Endothelial cell of hepatic sinusoid (primary cell): ENCODE measurements at regions not wholly inside any gene's neighbourhood (a gene's known extent, or its start where the extent isn't known, plus 50 kb on each side); places are given as distances from the start of the nearest gene placed in this dataset.
"Not testable (repeated sequence)": the region's sequence is repeated elsewhere in the genome, so short reads cannot be mapped to it uniquely, and the experiment has no call there.

Source experiments
- in situ Hi-C: cut with HindIII; loops from 2 replicates; pipeline ENCODE4 v1.10.0; 2017; ENCODE audit warnings: low sequenced_read_pairs

DNA sequence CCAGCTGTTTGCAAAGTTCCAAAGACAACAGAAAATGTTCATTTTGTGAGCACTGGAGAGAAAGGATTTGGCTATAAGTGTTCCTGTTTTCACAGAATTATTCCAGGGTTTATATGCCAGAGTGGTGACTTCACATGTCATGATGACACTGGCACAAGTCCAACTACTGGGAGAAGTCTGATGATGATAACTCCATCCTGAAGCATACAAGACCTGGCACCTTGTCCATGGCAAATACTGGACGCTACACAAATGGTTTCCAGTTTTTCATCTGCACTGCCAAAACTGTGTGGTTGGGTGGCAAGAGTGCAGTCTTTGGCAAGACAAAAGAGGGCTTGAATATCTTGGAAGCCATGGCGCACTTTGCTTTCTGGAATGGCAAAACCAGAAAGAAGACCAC is 385.0 kb downstream of the CDH11 start:
- in situ Hi-C loops: no loop called here

DNA sequence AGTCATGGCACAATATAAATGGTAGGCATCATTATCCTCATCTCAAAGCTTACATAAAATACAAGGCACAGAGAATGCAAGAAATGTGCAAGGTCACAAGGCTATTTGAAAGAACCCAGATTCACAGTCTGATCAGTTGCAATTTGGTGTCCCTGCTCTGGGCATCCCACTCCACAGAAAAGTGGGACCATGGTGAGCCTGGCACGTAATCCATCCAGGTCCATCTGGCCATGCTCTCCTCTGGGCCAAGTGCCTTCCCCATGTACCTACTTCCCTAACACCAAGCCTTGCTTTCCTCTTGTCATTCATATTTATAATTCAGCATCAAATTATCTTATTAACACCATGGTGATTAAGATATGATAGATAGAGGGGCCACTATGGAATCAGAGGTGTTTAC is 390.0 kb downstream of the CDH11 start:
- in situ Hi-C loops: no loop called here

DNA sequence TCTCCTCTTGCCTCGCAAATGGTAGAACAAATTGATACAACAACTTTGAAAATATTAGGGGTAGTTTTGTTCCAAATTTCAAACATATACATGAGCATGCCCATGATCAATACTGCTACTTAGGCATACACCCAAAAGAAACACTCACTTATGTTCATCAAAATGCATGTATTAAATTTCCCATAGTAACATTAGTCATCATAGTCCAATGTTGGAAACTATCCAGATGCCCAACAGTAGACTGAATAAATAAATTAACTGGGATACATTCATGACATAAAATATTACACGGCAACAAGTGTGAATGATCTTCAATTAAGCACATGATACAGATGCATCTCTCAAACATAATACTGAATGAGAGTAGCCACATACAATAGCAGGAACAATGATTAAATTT is 391.6 kb downstream of the CDH11 start:
- in situ Hi-C loops: no loop called here

DNA sequence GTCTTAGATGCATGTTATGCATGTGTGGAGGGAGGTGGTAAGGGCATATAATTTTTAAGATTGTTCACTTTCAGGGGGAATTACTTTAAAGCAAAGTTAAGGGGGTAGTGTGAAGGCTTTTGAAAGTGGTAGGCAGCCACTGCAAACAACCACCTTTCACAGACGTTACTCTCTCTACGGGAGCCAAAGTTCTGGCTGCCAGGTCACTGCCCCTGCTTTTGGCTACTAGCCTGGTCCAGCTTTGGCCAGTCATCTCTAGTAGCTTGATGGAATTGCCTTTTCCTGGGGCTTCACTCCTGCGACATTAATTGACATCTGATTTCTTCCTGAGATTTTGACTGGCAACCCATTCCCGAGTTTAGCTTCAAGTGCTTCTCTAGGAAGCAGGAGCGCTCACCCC is 397.5 kb downstream of the CDH11 start:
- in situ Hi-C loops: no loop called here

DNA sequence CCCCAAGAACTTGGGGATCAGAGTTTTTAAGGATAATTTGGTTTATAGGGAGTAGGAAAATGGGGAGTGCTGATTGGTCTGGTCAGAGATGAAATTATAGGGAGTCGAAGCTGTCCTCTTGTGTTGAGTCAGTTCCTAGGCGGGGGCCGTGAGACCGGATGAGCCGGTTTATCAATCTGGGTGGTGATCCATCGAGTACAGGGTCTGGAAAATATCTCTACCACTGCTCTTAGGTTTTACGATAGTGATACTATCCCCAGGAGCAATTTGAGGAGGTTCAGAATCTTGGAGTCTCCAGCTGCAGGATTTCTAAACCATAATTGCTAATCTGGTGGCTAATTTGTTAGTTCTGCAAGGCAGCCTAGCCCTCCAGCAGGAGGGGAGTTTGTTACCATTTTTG is 403.4 kb downstream of the CDH11 start:
- in situ Hi-C loops: no loop called here

DNA sequence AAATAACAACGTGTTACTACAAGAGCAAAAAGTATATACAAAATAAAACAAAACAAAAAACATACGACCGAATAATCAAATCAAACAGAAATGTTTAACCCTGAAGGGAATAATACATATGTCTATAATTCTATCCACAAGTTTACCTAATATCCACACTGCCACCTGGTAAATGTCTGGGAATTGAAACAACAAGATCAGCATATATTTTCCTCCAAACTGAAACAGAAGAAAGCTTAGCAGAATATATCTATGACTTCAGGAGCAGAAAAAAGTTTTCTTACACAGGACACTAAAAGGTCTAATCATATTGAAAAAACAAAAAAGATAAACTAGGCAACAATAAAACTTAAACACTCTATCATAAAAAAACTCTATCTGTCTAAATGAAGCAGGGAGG is 404.0 kb downstream of the CDH11 start:
- in situ Hi-C loops: no loop called here

DNA sequence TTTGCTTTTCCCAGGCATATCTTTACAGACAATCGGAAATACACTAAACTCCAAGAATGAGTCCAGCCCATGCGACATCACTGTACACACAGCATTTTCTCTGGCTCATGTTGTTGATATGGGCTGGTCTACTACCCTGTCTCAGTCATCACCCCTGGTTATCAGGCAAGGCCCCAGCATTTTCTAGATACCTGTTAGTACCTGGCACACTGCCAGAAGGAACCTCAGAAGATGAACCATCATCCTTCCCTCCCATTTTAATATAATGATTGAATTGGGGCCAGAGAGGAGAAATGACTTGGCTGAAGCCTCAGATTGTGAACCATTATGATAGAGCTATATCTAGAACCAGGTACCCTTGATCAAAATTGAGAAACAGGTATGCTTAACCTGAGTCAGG is 406.2 kb downstream of the CDH11 start:
- in situ Hi-C loops: no loop called here

DNA sequence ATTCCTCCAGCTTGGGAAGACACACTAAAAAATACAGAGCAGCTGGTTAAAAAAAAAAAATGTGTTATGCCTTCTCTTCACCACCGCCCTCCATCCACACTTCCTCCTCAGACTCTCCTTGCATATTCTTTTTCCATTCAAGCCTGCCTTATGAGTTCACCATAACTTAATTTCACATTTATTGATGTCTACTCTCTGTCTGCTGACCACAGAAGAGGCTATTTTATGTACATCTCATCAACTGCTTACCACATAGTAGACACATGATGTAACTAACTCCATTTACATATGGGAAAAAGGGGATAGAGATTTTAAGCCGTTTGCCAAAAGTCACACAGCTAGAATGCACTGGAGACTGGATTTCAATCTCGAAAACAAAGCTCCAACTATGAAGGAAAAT is 409.8 kb downstream of the CDH11 start:
- in situ Hi-C loops: no loop called here

DNA sequence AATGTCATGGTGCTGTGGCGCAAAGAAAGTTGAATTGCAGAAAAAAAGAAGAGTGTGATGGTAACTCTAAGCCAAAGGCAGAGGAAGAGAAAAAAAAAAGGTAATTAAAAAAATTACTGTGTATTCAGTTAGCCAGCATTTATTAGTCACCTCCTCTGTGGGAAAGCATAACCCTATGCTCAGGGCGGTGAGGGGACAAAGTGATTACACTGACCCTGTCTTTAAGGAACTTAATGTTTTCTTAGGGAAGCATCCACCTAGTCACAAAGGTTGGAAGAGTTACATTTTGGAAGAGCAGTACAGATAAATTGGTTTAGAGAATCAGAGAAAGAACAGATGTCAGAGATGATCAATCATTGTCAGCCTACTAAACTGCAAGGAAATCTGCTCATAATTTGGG is 410.3 kb downstream of the CDH11 start:
- in situ Hi-C loops: no loop called here

DNA sequence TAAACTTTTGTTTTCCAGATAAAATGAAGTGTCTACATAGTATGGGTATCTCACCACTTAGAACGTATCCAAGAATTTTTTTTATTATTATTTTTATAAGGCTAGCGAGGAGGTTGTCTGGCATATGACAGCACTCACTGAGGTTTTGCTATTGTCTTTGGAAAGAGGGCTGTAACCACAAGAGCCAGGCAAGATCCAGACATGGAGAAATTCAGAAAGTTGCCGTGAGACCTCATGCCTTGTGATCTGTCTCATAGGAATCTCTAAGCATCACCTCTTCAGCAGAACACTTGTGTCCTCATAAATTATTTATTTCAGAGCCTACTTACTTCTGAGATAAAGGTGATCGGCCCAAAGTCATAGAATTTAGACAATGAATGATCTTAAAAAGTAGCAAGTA is 410.8 kb downstream of the CDH11 start:
- in situ Hi-C loops: no loop called here

DNA sequence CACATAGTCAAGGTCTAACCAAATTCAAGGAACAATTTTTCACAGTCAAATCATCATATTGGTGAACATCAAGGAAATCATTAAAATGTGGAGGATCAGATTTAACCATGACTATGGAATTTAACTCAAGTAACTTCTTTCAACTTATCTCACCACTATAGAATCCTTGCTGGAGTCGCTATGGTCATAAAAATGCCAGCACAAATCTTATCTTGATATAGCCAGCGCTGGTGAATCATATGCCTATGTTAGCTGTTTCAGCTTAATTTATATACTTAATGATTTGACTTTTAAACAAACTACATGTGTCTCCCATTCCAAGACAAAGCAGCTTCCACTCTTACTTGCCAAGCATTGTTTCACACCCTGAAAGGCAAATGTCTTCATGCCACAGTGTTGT is 416.4 kb downstream of the CDH11 start:
- in situ Hi-C loops: no loop called here

DNA sequence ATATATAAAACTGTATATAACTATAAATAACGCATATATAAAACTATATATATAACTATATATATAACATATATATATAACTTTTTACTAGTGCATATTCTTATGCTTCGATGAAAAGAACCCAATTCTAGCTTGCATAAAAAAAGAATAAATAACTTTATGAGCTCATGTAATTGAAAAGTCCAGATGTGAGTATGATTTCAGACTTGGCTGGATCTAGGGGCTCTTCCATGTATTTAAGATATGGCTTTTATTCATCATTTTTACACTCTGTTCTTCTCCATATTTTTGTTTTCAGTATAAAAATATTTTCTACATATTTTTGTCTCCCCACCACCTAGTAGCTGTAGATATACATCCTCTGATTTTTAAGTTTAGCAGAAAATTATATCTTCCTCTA is 417.5 kb downstream of the CDH11 start:
- in situ Hi-C loops: no loop called here

DNA sequence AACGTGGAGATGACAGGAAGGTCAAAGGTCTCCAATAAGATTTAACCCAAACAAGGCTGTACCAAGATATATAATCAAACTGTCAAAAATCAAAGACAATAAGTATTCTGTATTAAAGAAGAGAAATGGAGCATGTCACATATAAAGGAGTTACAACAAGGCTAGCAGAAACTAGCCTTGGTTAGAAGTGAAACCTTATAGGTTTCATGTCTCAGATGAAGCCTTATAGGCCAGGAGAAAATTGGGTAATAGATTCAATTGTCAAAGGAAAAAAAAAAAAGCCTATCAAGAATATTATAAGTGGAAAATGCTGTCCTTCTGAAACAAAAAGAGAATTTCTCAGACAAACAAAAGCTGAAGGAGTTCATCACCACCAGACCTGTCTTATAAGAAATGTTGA is 419.4 kb downstream of the CDH11 start:
- in situ Hi-C loops: no loop called here

DNA sequence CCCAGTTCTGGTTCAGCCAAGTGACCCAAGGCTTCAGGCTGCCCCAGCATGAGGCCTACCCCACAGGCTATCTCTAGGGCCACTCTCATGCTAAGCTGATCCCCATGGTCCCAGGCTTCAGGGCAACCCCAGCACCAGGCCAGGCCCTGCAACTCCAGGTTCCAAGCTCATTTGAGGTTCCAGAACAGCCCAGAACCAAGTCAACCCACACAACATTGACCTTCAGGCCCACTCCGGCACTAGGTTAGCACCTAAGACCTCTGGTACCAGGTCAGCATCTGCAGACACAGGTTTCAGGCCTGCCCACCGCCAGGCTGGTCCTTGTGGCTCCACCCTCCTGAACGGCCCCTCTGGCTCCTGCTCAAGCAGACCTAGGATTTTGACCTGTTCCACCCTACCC is 421.2 kb downstream of the CDH11 start:
- in situ Hi-C loops: no loop called here

DNA sequence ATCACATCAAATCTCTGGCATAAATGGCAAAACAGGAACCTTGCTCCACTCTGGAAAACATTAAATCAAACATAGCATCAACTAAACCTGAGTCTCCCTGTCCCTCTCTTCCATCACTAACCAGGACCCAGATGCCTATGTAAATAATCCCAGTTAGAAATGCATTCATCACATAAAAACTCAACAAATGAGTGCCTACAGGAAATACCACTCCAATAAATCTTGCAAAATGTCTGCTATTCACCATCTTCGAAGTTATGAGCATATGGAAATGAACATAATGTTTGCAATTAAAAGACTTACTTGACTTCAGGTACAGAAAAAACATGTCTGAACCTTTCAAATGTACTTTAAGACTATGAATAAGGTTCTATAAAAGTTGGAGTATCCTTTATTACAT is 425.0 kb downstream of the CDH11 start:
- in situ Hi-C loops: no loop called here

DNA sequence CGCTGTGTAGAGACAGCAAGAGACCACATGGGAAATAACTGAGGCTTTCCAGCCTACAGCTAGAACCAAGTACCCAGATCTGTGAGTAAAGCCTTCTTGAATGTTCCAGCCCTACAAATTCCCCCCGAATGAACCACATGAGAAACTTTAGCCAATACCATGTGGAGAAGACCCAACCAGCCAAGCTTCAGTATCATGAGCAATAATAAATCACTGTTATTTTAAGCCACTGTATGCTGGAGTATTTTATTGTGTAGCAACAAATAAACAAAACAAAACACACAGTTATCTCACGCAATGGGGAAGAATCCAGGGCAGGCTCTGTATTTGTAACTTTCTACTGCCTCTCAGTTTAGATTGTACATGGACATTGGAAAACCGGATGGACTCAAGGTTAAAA is 426.2 kb downstream of the CDH11 start:
- in situ Hi-C loops: no loop called here

DNA sequence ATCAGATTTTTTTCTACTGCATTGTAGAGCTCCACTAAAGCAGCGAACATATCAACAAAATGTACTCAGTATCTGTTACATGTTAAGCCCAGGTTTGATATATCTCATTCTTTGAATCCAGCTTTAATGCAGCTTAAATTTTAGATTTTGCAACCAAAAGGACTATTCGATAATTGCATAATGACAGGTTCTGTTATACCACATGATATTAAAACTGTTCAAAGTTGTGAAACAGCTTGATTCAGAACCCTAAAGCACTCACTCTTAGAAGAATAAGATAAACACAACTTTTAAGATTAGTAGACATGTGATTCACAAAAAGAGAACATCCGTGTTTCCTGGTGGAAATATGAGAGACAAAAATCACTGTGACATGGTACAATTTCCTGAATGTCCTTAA is 427.9 kb downstream of the CDH11 start:
- in situ Hi-C loops: no loop called here

DNA sequence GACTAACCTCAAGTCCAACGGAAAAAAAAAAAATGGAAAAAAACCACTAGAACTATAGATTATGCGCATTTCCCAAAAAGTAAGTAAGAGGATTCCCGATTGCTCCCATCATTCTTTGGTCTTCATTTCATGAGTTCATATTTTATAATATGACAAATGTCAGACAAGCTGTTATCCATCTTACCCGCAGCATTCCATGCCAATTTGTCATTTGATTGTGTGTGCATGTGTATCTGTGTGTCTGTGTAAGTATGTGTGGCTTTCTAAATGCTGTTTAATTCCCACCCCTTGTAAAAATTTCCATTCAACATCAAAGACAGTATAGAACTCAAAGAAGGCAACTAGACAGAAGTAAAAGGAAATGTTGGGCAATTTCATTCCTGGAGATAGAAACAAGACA is 434.1 kb downstream of the CDH11 start:
- in situ Hi-C loops: no loop called here

DNA sequence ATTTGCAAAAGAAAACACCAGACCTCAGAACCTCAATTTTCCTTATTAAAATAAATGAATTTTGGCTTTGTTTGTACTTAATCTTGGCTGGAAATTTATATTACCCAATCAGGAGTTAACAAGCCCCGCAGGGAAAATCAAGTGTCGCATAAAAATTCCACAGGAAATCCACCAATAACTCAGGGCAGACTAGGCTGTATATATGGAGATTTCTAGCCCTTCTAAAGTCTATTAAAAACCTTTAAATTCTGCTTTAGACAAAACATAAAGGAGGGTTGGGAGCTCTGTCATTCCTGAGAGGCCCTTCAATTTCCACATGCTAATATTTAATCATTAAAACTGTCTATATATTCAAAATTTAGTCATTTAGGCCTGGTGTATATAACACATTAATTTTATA is 434.7 kb downstream of the CDH11 start:
- in situ Hi-C loops: no loop called here

DNA sequence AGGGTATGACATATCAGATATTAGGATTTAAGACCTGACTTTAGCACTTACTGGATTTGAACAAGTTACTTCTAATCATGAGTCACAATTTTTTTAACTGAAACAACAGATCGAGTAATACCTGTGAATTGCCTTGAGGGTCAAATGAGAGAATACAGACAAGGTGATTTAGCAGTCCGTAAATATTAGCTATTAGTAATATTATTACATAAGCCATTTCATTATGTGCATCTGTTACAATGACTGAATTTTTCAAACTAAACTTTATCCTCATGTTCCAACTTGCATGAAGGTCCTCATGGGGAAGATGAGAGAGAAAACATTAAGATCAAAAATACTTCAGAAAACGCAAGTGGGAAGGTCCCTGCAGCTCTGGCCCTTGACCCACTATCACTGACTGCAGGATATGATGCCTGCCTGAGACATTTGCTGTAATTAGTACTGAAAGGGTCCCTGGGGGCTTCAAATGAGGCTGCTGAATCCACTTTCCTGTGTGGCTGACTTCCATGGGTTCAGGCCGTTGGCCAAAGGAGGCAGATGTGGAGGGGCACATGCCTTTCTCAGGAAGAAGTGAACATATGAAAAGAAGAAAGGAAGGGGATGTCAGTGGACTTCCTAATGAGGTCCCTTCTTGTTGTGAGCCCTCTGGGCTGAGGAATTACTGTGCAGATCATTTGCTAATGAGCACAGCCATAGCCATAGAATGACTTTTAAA is 441.7 kb downstream of the CDH11 start:
- in situ Hi-C loops: no loop called here

DNA sequence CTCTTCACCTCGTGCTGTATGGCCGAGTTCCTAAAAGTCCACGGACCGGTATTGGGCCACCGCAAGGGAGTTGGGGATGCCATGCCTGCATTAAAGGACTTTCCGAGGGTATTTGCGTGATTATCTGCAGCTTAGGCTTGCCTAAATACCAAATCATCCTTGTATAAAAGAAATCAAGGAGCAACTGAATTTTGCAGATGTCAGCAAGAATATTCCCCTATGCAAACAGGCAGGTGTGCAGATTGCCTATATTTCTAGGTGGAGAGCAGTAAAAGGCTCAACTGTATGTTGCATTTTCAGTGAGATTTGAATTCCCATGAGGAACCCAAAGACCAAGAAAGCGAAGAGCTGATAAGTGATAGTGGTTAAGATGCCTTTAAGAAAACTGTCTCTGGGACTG is 452.3 kb downstream of the CDH11 start:
- in situ Hi-C loops: no loop called here

DNA sequence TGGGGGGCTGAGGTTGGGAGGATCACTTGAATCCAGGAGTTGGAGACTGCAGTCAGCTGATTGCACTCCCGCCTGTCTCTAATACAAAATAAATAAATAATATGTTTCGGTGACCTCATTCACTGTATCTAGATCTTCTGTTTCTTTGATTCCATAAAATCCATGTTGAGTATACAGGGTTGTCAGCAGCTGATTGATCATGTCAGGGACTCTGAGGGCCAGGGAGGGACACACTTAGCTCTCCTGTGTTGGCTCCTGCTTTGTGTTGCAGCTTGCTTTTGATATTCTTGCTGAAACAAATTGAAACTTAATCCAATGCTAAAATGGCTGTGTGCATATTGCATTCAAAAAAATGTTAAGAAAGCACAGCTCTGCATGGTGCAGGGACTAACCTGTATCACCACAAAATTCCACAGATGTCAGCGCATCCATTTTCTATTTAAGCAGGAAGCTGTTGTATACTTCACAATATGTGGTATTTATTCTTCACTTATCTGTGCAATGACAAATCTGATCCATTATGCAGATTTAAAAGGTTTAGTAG is 454.5 kb downstream of the CDH11 start:
- in situ Hi-C loops: no loop called here

DNA sequence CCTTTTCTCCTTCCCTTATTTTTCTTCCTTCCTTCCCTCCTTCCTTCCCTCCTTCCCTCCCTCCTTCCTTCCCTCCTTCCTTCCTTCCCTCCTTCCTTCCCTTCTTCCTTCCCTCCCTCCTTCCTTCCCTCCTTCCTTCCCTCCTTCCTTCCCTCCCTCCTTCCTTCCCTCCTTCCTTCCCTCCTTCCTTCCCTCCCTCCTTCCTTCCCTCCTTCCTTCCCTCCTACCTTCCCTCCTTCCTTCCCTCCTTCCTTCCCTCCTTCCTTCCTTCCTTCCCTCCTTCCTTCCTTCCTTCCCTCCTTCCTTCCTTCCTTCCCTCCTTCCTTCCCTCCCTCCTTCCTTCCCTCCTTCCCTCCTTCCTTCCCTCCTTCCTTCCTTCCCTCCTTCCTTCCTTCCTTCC is 459.6 kb downstream of the CDH11 start:
- in situ Hi-C loops: not testable (repeated sequence)
